Mammary epithelial cell (primary cell): ENCODE measurements at regions not wholly inside any gene's neighbourhood (a gene's known extent, or its start where the extent isn't known, plus 50 kb on each side); places are given as distances from the start of the nearest gene placed in this dataset.

ENCODE experiments used
- CTCF ChIP-seq, 2 donors: IDR thresholded peaks in 1 of 2; conservative IDR thresholded peaks in 1 of 2; 2 replicates each; pipeline ENCODE4 v1.5.1; 2011 to 2012; ENCODE audit warnings: inconsistent platforms in 2 of 2, low read length in 2 of 2, mild to moderate bottlenecking in 2 of 2, control low read depth in 1 of 2, low read depth in 1 of 2; ENCODE audit not compliant: insufficient read depth in 1 of 2; ENCODE audit errors: extremely low read depth in 1 of 2
- EZH2 ChIP-seq: IDR thresholded peaks from 2 replicates; pipeline ENCODE4 v1.6.1; 2012; ENCODE audit warnings: low read length, inconsistent platforms, borderline replicate concordance

- TF ChIP-seq CTCF (conservative IDR thresholded peaks at IDR 0.05 in 1 of 2, IDR thresholded peaks at IDR 0.05 in 1 of 2; ENCODE audit: extremely low read depth in 1 of 2, insufficient read depth in 1 of 2, low read depth in 1 of 2, low read length in 2 of 2) = no peak
- no peak for TF ChIP-seq EZH2
These were observed 82.1 kb upstream of the CABCOCO1 start for GRCh38 chr10:61580608-61581007.
